Fibroblast of skin of left quadriceps (primary cell): ENCODE measurements at regions not wholly inside any gene's neighbourhood (a gene's known extent, or its start where the extent isn't known, plus 50 kb on each side); places are given as distances from the start of the nearest gene placed in this dataset.
A peak's percentile ranks its signal among the peaks of the same experiment; 100 is the strongest.

ENCODE experiments used
- DNase-seq, 2 experiments: peaks; one replicate each; pipeline ENCODE4 v3.0.0-alpha.2; 2013; ENCODE audit warnings: low read depth in 2 of 2

DNA sequence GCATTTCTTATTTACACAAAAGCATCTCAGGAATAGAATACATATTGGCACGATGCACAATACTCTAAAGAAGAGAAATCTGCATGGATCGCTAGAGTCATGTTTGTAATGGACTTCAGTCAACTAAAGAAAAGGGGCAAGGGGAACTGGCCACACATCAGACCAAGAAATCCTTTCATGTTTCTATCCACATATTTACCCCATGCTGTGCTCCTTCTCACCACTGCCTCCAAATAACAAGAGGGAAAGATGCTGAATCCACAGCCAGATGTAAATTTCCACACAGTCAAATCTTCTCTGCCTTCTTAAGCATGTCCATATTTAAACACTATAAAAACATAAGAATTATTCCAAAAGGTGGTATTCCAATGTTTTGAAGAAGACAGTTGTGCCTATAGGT, 67.6 kb downstream of the COX18 start:
- no peak for DNase-seq

DNA sequence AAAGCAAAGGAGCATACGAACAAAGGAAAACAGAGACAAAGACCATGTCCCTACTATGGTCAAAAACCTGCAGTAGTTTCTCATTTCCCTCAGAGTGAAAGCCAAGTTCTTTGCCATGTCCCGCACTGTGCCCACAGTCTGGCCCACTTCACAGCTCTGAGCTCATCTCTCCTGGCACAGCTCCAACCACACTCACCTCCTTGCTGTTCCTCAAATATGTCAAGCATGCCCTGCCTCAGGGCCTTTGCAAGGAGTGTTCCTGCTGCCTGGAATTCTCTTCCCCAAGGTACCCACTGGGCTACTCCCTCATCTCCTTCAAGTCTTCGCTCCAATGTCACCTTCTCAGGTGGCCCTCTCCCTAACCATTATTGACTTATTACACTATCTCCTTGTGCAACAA, 72.1 kb downstream of the COX18 start:
- DNase-seq: no peak

DNA sequence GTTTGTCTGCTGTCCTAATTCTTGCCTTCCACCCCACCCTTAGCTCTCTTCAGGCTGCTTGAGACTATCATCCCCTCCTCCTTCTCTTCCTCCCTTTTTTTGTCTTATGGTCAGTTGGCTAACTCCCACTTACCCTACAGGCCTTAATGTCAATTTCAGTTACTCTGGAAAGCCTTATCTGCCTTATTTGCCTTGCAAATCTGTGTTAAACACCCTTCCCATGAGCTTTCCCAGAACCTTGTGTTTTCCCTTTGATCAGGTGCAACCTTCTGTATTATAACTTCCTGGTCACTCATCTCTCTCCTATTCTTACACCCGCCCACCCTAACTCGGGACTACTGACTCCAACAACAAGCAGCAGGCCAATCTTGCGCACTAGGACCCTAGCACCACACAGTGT, 74.8 kb downstream of the COX18 start:
- DNase-seq: no peak

DNA sequence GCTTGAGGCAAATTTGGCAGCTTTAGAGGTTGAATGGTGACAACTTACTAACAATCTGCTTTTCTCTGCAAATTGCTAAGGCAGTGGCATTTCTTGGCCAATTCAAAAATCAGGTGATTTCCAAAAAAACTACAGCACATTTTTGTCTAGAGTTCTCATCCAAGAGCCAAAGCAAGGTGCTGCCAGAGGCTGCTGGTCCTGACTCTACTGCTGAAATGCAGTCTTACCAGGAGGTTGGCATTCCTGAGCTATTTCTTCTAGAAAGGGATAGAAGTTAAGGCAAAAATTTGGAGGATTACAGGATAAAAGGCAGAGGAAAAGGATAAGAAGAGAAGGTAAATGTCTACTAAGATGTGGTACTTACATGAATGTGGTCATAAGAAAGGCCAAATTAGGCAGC, 75.6 kb downstream of the COX18 start:
- DNase-seq: no peak

DNA sequence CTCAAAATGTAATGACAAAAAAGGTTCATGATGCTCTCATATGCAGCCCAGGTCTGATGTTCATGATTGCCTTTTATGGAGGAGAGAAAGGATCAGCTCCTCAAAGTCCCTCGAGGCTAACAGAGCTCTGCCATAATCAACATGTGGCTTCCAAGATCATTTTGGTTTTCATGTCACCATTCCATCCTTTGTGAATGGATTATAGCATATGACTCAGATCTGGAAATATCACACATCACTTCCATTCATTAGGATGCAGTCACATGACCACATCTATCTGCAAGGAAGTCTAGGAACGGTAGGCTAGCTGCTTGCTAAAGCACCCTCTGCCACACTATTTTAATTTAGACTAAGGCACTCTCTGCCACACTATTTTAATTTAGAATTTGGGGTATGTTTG, 77.6 kb downstream of the COX18 start:
- no peak for DNase-seq

DNA sequence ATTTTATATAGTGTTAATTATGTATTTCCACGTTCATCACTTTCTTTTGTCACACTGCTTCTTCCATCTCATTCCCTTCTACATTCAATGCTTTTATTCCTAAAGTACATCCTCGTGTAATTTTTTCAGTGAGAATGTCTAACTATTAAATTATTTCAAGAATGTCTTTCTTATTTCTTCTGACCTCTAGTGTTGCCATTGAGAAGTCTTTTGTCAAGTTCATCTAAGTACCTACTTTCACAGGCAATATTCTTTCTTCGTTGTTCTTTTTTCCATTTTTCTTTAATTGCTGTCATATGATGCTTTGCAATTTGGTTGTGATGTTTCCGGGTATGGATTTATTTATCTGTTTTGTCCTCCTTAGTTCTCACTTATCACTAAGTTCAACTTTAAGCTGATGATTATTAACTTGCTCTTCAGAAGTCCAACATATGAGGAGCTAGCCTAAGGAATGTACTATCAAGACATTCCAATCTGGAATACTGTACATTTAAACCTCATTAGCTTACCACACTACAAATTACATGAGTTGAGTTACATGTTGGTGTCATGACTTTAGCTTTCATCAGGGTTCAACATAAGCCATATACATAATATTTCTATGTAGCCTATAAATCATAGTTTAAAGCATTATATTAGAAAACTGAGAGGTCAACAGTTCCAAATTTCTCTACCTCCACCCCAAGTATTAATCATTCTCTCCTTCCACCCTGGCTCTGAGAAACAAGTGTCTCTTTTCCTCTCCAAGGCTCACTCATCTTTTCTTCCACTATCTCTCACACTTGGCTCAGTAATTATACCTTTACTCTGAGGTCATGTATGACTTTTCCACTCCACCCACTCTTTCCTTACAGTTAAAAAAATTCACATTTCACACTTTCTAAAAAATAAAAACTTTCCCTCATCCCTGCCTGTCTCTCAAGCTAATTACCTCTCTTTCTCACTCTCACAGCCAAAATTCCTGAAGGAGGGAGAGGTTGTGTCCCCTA, 81.5 kb downstream of the COX18 start:
- DNase-seq: no peak

DNA sequence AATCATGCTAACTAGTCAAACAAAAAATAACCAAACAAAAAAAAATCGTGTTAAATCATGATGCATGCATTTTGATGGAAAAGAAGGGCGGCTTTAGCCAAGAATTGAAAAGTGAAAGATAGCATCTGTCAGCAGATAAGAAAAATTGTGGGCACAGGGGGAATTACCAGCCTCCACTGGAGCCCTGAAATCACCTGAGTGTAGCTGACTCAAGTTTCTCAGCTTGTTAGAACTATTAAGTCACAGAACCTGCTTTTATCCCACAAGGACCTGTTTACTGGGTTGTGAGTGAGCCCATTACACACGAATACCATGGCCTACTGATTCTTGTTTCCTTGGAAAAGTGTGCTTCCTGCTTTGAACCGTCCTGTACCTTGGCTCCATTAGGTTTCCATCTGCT, 85.2 kb downstream of the COX18 start:
- no peak for DNase-seq

DNA sequence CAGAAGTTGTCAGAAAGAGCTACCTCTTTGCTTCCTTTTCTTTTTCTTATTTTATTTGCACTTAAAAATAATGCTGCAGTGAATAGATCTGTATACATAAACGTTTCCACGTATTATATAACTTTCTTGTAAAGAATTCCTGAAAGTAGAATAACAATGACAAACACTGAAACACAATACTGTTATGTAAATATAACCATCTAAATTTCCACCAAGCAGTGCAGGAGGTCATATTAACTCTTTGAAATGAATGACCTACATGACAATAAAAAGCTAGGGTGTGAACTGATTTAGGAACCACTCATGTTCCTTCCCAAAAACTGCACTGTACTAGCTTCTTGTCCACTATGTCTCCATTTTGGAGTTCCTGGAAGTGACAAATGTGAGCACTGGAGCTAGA, 85.8 kb downstream of the COX18 start:
- DNase-seq: no peak

DNA sequence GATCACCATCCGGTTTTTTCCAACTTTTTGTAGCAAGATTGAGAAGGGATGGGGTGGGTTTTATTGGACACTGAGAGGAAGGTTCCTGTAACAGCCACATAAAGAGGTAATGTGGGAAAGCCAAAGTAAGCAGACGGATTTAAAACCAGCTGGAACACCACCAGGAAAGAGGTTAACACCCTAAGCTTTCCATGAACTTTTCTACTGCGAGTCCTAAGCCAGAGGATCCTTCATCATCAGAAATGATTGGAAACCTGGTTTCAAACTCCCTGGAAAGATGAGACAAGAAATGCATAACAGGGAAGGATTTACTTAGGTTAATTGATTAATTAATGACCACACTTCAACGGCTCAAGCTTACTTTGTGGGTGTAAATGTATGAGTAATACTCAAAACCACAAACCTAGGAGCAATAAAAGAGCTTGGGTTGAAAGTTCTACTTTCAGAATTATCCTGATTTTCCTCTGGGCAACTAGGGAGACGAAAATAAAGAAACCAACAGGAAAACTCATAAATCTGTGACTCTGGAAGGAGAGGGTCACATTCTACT, 91.5 kb downstream of the COX18 start:
- DNase-seq: no peak

DNA sequence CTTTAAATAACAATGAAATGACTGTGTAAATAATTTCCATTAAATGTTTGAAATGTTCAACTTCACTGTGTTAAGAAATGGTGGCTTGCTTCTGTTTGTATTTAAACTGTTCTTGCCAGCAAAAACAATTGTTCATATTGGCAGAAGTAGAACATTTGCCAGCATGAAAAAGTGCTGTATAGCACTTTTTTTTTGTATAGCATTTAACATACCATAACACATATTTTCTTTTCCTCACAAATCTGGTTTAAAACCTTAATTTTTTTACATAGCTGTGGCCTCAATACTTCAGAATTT, 94.1 kb downstream of the COX18 start:
- DNase-seq: no peak

DNA sequence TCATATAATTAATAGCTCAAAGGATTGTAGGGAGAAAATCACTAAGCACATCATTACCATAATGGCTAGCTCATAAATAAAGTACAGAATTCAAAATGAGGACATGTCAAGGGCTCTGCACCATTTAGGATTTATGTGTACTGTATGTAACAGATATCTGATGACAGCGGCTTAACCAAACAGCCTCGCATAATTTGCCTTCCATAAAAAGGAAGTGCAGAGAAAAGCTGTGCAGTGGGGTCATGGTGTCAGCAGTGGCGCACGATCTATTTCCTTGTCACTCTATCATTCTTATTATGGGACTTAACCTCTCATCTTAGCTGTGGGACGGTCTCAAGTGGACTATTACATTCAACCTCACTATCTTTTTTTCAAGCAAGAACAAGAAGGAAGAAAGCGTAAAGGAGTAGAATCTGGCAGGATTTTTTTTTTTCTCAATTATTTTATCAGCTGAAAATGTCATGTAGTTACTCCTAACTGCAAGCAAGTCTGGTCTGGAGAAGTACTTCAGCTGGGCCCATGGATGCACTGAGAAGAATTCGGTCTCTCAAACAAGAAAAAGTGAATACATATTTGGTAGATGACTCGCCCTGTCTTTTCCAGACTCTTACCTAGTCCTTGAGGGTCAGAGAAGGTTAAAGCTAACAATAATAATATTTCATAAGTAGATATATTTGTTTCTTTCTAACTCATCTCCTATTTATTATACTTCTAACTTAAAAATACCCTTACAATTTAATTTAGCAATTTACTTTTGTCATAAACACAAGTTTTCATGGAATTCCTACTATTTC, 94.6 kb downstream of the COX18 start:
- no peak for DNase-seq

DNA sequence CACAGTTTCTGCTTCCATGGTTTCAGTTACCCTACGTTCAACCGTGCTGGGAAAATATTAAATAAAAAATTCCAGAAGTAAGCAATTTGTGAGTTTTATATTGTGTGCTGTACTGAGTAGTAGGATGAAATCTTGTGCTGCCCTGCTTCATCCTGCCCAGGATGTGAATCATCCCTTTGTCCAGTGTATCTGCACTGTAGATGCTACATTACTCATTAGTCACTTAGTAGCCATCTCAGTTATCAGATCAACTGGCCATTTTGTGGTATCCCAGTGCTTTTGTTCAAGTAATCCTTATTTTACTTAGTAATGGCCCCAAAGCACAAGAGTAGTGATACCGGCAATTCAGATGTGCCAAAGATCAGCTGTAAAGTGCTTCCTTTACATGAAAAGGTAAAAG, 97.9 kb downstream of the COX18 start:
- peak; percentile 12 to 15 for DNase-seq

DNA sequence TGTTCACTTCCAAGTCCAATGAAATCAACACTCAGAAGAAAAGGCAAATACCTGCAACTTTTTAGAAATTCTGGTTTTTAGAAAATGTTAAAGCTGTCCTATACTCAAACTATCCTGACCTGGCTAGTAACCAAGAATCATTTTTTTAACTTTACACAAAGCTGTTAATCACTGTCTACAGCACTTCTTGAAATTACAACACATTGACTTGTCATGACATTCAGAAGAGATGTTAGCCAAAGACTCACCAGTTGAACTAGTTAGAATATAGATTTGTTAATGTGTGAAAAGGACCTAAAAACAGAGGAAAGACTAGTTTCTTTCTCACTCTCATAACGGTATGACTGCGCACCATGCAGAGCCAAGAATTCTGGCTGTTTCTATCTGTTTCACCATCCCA, 98.8 kb downstream of the COX18 start:
- DNase-seq: no peak

DNA sequence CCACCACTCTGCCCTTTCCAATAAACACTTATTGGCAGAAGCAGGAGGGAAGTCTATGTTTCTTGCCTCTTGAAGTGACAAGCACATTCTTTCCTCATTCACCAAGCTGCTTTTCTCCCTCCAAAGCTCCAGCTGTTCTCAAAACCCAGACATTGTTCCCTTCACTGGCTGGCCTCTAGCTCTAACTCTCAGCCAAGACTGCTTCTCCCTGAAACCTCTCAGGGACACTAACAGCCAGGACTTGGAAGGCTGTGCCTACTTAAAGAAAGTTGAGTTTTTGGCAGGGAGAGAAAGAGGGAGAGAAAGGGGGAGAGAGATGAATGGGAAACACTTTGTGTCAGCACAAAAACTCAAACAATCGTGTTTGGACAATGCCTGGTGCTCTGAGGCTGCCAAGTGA, 99.5 kb downstream of the COX18 start:
- no peak for DNase-seq

DNA sequence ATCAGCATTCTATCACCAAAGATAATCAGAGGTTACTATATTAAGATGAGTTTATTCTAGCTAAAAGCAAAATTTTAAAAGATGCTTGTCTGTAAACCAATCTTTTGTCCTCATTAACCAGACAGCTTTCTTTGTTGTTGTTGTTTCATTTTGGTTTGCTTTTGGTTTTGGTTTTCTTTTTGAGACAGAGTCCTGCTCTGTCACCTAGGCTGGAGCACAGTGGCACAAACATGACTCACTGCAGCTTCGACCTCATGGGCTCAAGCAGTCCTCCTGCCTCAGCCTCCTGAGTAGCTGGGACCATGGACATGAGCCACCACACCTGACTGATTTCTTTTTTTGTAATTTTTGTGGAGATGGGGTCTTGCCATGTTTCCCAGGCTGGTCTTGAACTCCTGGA, 102.9 kb downstream of the COX18 start:
- DNase-seq: no peak

DNA sequence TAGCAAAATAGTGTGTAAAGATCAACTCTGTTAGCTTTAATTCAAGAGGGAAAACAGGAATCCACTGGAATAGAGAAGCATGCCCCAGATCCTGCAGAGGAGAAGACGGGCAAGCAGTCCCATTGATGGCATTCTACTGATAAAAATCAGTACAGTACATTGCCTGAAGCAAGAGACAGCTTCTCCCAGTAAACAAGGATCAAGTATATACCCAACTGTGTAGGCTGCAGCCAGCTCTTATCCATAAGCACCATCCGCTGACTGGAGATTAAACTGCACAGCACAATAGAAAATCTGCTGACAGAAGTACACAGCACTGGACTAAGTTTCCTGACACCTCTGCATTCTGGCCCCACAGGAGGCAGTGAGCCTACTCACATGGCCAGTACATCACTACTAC, 110.1 kb downstream of the COX18 start:
- DNase-seq: no peak

DNA sequence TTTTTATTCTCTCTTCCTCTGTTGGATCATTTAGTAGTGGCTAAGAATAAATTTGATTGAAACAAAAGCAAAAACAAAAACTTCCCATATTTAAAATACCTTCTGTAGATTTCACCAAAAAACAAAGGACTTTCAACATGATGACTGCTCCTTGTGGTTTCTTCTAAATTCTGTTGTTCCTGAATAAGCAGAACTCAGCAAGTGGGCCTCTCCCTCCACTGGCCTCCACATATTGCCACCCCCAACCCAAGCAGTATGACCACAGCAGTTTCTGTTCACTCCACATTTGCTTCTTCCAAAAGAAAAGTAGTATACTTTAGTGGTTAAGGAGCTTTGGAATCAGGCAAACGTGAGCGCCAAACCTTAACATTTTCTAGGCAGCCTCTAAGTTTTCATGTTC, 114.7 kb downstream of the COX18 start:
- no peak for DNase-seq

DNA sequence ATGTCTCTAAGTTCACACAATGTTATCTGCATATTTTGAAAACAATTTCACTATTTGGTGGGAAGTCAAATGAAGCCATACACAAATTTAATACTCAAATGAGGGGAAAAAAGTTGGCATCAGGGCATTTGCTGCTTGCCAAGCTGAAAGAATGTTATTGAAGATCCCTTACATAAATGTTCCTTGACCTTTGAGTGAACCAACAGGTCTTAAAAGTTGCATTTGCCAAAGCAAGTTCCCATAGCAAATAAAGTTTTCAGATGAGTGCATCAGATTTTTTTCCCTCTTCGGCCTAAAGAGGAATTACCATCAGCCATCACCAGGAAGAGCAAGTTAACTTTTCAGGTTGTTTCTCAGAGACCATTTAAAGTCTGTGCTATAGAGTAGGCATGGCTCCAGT, 115.9 kb downstream of the COX18 start:
- no peak for DNase-seq

DNA sequence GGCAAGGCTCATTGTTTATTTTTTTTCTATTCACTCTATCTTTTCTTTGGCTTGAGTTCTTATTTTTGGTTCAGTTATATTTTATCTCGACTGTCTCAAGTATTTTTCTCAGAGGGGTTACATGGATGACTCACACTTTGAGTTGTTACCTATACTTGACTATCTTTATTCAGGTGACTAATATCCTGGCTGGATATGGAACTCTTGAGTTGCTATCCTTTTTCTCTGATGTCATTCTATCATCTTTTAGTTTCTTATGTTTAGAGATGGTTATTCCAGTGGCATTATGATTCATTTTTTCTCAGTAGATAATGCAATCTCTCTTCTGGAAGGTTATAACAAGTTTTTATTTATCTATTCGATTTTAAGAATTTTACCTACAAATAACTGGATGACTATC, 117.9 kb downstream of the COX18 start:
- DNase-seq: no peak

DNA sequence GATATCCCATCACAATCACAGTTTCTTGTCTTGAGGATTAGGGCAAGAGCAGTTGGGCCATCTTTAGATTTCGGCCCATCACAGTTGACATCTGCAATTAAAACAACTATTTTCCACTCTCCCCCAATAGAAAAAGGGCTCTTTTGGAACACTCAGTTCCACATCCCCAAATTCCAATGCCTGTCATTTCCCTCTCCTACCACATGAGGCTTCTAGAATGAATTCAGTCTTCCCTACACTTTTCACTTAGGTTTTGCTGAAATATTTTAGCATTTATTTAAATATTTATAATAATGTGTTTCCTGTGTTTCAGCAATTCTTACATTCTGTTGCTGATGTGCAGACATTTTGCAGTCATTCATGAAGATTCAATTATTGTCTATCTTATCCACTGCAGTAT, 118.4 kb downstream of the COX18 start:
- no peak for DNase-seq

DNA sequence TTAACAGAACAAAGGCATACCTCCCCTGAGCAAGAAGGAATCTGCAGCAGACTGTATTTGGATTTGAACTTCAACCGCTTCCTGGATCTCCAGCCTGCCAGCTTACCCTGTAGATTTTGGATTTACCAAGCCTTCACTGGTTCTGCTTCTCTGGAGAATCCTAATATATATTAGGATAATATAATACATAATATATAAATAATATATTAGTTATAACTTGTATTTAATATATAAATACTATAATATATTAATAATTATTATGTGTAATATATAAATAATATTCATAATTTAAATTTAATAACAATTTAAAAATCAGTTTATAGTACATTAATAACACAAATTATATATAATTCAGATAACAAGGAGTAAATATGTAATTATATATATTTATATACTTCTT, 121.4 kb downstream of the COX18 start:
- no peak for DNase-seq

DNA sequence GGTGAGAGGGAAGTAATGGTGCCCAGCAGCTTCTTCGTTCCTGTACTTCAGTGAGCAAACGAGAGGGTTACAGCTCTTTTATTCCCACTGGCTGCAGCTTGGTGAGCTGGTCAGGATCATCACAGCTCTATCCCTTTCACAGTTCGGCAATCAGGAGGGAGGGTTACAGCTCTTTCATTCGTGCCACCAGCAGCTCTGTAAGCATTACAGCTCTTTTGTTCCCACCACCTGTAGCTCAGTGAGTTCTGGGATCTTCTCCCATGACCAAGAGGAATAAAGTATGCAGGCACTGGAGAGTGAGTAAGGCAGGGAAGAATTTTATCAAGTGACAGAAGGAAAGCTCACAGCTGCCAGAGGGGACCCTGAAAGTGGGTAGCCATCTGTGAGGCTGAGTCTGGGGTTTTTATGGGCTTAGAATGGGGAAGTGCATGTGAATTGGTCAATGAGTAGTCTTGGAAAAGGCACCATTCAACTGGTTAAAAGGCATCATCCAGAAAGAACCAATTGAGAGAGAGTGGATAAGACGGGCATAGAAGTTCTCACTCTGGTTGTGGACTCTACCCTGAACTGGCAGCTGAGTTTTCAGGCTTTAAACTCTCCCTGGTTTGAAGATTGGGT, 123.7 kb downstream of the COX18 start:
- no peak for DNase-seq

DNA sequence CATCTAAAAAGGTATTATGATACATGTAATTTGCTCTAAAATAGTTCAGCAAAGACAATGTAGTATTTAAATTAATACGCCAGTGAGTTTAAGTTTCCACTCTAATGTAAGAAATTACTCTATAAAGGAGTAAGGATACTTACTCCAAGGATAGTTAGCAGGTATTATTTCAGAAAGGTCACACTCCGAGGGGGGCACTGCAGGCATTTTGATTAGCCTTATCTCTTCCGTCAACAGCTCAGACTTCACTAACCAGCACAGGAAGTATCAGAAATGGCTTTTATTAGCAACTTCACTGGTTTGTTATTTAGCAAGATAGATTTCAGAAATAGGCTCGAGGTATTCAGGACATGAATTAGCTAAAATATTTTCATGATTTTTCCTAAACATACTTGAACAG, 127.0 kb downstream of the COX18 start:
- no peak for DNase-seq
